ENCODE measurements at regions not wholly inside any gene's neighbourhood (a gene's known extent, or its start where the extent isn't known, plus 50 kb on each side); places are given as distances from the start of the nearest gene placed in this dataset.
A peak's percentile ranks its signal among the peaks of the same experiment; 100 is the strongest.

- no peak for DNase-seq (ENCODE audit: extremely low read depth, low read depth)
- no peak overlapping the region for H3K4me3 ChIP-seq (replicated peaks; ENCODE audit: low read depth, low read length)
- TF ChIP-seq, protein P1, sequence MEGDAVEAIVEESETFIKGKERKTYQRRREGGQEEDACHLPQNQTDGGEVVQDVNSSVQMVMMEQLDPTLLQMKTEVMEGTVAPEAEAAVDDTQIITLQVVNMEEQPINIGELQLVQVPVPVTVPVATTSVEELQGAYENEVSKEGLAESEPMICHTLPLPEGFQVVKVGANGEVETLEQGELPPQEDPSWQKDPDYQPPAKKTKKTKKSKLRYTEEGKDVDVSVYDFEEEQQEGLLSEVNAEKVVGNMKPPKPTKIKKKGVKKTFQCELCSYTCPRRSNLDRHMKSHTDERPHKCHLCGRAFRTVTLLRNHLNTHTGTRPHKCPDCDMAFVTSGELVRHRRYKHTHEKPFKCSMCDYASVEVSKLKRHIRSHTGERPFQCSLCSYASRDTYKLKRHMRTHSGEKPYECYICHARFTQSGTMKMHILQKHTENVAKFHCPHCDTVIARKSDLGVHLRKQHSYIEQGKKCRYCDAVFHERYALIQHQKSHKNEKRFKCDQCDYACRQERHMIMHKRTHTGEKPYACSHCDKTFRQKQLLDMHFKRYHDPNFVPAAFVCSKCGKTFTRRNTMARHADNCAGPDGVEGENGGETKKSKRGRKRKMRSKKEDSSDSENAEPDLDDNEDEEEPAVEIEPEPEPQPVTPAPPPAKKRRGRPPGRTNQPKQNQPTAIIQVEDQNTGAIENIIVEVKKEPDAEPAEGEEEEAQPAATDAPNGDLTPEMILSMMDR (IDR thresholded peaks at IDR 0.05; ENCODE audit: low read depth, low read length, missing control alignments), result no peak
Measured at GRCh38 chr2:128534688-128535392, 216.2 kb upstream of the HS6ST1 start.

GRCh38 chr2:128535953-128536352 lies 217.3 kb upstream of the HS6ST1 start:
- peak; percentile 50 for DNase-seq (ENCODE audit: extremely low read depth, low read depth)
- TF ChIP-seq, protein P1 (IDR thresholded peaks at IDR 0.05; ENCODE audit: low read depth, low read length, missing control alignments), result no peak
- H3K4me3 ChIP-seq (replicated peaks; ENCODE audit: low read depth, low read length), result no peak overlapping the region

DNA sequence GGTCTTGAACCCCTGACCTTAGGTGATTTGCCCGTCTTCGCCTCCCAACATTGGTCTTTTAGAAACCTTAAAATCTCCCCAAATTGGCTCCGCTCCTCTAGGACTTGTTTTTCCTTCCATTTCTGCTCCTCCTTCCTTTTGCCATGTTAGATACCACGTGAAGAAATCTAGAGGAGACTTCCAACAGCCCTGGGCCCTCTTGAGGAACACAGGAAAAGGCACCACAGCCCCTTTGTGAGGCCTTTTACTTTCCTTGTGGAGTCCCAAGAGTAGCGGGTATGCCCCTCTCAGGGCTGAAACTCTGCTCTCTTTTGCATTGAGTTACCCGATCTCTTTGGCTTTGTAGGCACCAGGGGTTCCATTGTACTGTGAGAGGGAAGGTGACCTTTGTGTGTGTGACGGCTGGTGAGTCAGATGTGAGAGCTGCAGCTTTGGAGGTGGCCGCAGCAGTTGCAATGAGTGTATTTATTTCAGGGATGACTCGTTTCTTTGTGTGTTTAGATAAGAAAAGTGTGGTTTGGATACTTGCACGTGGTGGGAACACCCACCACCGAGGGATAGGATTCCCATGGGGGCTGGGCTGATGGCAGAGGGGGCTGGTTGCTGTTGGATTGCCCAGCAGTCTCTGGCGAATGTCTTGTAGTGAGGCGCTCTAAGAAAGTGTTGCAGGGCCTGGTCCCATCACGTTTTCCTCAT lies 218.4 kb upstream of the HS6ST1 start:
- peak; percentile 87 for DNase-seq (ENCODE audit: extremely low read depth, low read depth)
- TF ChIP-seq, protein P1 (IDR thresholded peaks at IDR 0.05; ENCODE audit: low read depth, low read length, missing control alignments), result no peak
- H3K4me3 ChIP-seq (replicated peaks; ENCODE audit: low read depth, low read length), result no peak overlapping the region

DNA sequence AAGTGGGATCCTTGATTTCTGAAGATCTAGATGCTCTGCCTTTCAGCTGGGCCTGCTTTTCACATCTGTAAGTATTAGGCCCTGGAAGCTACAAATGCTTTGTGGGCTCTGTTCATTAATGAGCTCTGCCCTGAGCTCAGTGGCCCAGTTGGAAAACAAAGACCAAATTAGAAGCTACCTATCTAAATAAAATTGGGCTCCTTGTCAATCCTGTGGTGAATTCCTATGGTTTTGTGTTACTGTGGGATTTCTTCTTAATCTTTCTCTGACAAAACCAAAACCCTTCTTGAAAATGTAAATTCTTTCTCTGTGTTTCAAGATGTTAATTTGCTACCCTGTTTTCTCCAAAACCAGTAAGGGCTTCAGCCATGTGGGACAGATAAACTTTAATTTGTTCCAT lies 219.0 kb upstream of the HS6ST1 start:
- TF ChIP-seq, protein P1 (IDR thresholded peaks at IDR 0.05; ENCODE audit: low read depth, low read length, missing control alignments), result no peak
- H3K4me3 ChIP-seq (replicated peaks; ENCODE audit: low read depth, low read length), result peak overlapping the region; percentile 8
- no peak for DNase-seq (ENCODE audit: extremely low read depth, low read depth)

DNA sequence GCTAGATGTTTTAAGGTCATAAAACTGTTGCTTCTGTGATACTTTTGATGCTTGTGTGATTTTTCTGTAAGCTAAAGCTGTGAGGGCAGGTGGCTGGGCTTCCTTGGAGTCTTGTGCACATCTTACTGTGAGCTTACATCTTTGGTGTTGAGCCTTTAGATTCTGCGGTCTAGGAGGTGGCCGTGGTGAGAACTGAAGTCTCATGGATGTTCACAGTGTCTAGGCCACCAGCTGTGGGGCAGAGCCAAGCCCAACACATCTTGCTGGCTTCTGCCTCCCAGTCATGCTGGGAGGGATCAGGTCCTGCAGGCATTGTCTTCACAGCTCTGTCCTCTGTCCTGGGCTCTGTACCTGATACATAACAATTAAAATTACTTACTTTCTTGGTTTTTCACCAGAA lies 219.7 kb upstream of the HS6ST1 start:
- no peak for DNase-seq (ENCODE audit: extremely low read depth, low read depth)
- H3K4me3 ChIP-seq (replicated peaks; ENCODE audit: low read depth, low read length), result no peak overlapping the region
- TF ChIP-seq, protein P1 (IDR thresholded peaks at IDR 0.05; ENCODE audit: low read depth, low read length, missing control alignments), result no peak

DNA sequence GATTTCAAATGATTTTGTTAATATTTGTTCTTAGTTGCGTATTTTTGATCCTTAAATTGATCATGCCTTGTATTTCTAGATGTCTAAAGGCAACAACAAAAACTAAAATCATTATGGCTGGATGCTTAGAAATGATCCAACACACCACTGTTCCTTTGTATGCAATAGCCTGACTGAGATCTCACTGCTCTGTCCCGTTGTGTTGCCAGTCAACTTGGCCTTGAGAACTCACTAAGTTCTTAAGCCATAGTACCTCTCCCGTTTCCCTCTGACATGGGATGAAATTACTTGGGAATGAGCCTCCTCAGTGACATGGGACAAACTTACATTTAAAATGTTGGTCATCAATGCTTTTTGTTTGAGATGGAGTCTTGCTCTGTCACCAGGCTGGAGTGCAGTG lies 222.0 kb upstream of the HS6ST1 start:
- DNase-seq (ENCODE audit: extremely low read depth, low read depth), result no peak
- no peak overlapping the region for H3K4me3 ChIP-seq (replicated peaks; ENCODE audit: low read depth, low read length)
- TF ChIP-seq, protein P1 (IDR thresholded peaks at IDR 0.05; ENCODE audit: low read depth, low read length, missing control alignments), result no peak
